OCI-LY1 (cell line): ENCODE measurements at regions not wholly inside any gene's neighbourhood (a gene's known extent, or its start where the extent isn't known, plus 50 kb on each side); places are given as distances from the start of the nearest gene placed in this dataset.

Experiments
- EZH2 ChIP-seq: fragments of 200-600 bp; sonication (generic), shearing (Covaris generic); IDR thresholded peaks from 2 replicates; pipeline ENCODE4 v1.8.0; 2017; ENCODE audit warnings: borderline replicate concordance, mixed run types, mild to moderate bottlenecking, antibody characterized with exemption, low read length, moderate library complexity, mixed read lengths
- TF ChIP-seq, protein P1 (sequence below): fragments of 200-600 bp; sonication (generic), shearing (Covaris generic); IDR thresholded peaks from 2 replicates; pipeline ENCODE4 v1.5.1; 2017; ENCODE audit warnings: mild to moderate bottlenecking, antibody characterized with exemption, low read length, moderate library complexity, mixed read lengths

DNA sequence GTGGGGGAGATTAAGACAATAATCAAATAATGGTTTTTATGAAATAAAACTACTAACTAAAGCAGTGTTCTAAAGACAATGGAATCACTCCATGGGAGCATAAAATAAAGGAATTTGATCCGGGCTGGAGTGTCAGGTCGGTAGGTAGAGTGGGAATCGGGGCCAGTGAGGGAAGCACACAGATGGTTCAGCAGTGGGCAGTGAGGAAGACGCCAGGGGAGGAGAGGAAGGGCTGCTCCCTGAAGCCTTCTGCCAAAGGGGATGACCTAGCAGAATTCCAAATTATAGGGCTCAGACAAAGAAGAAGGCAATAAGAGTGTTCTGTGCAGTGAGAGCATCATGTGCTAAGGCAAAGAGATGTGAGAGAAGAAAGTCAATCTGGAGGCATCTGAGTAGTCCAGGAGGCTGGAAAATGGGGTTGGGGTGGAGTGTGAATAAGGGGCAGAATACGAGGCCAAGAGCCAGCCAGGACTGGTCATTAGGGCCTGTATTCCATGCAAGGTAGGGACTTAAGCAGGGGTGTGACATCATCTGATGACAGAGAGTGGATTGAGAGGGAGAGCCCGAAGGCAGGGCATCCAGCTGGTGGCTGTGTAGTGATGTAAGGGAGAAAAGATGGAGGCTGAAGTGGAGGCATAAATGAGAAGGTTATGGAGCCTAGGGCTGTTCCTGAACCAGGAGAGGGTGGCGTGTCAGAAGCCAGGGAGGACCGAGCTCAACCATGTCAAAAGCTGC is 137.6 kb downstream of the COPRS start:
- TF ChIP-seq, protein P1, sequence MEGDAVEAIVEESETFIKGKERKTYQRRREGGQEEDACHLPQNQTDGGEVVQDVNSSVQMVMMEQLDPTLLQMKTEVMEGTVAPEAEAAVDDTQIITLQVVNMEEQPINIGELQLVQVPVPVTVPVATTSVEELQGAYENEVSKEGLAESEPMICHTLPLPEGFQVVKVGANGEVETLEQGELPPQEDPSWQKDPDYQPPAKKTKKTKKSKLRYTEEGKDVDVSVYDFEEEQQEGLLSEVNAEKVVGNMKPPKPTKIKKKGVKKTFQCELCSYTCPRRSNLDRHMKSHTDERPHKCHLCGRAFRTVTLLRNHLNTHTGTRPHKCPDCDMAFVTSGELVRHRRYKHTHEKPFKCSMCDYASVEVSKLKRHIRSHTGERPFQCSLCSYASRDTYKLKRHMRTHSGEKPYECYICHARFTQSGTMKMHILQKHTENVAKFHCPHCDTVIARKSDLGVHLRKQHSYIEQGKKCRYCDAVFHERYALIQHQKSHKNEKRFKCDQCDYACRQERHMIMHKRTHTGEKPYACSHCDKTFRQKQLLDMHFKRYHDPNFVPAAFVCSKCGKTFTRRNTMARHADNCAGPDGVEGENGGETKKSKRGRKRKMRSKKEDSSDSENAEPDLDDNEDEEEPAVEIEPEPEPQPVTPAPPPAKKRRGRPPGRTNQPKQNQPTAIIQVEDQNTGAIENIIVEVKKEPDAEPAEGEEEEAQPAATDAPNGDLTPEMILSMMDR = no peak
- TF ChIP-seq EZH2 = no peak
